HG03103 (cell line): ENCODE measurements at regions not wholly inside any gene's neighbourhood (a gene's known extent, or its start where the extent isn't known, plus 50 kb on each side); places are given as distances from the start of the nearest gene placed in this dataset.

Experiments
- ATAC-seq: cut with Tn5 transposase; IDR thresholded peaks from one replicate; pipeline ENCODE4 v1.9.1; 2021; ENCODE audit warnings: low read depth; ENCODE audit not compliant: unreplicated experiment

GRCh38 chr17:56735842-56736241 is 97.9 kb downstream of the C17orf67 start:
- no peak for ATAC-seq

- no peak for ATAC-seq
Observed at GRCh38 chr17:56737421-56738161, 96.1 kb downstream of the C17orf67 start.

GRCh38 chr17:56739376-56739775 is 94.3 kb downstream of the C17orf67 start:
- ATAC-seq = no peak

- no peak for ATAC-seq
Observed at GRCh38 chr17:56739776-56740175, 93.9 kb downstream of the C17orf67 start.

GRCh38 chr17:56740481-56740880 is 93.2 kb downstream of the C17orf67 start:
- ATAC-seq = no peak
